ENCODE measurements at regions not wholly inside any gene's neighbourhood (a gene's known extent, or its start where the extent isn't known, plus 50 kb on each side); places are given as distances from the start of the nearest gene placed in this dataset.

DNA sequence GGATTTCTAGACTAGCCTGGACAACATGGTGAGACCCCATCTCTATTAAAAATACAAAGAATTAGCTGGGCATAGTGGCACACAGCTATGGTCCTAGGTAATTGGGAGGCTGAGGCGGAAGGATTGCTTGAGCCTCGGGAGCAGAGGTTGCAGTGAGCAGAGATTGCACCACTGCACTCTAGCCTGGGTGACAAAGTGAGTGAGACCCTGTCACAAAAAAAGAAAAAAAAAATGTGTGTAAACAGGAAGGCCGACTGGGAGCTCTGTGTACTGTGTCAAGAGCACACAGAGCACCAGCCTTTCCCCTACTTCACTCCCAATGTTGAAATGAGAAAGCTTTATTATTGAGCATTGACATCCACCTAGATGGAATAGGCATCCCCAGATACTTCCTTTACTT, 681.7 kb upstream of the FSHR start:
- H3K27me3 ChIP-seq (replicated peaks in 1 of 2; ENCODE audit: control insufficient read depth in 2 of 2, insufficient read depth in 2 of 2, low read length in 1 of 2): no peaks in the 10 kb centered on the region
- 17% methylated on average over 3 of the region's 3 CpGs for WGBS (ENCODE audit: insufficient coverage, insufficient replicate concordance, low lambda C conversion rate, missing lambda C conversion rate)
- SMC1A ChIA-PET (ENCODE audit: uncharacterized antibody, unreplicated experiment): no interaction called here
- no TSS peak for BruUV-seq (replicated peaks)
- H3K36me3 ChIP-seq (ENCODE audit: control insufficient read depth in 2 of 2, insufficient read depth in 2 of 2, low read length in 1 of 2): no peaks in the 10 kb centered on the region
- POLR2A ChIA-PET: no interaction called here
- H3K9ac ChIP-seq (ENCODE audit: control insufficient read depth, insufficient read depth, low read length): no peak overlapping the region
- intact Hi-C loops (cut with micrococcal nuclease; ENCODE audit: unreplicated experiment): no loop called here
- no peaks in the 10 kb centered on the region for H3K79me2 ChIP-seq (ENCODE audit: control insufficient read depth, insufficient read depth, low read length)
- FAIRE-seq (no peak), ATAC-seq (no peak), DNase-seq (ENCODE audit: low read depth, low spot score) (no peak)
- RAD21 ChIA-PET (ENCODE audit: unreplicated experiment): no interaction called here
- no peak overlapping the region for H3K4me3 ChIP-seq
- no peak overlapping the region for H2AFZ ChIP-seq (ENCODE audit: control insufficient read depth, low read depth, low read length)
- no peak overlapping the region for H3K4me2 ChIP-seq (ENCODE audit: control insufficient read depth, insufficient read depth)
- no peak for TF ChIP-seq SUPT20H (IDR thresholded peaks at IDR 0.05; ENCODE audit: borderline replicate concordance, control insufficient read depth, low read depth, low read length)
- H3K4me1 ChIP-seq (ENCODE audit: control insufficient read depth, insufficient read depth, low read length): no peaks in the 10 kb centered on the region
- H3K9me3 ChIP-seq (replicated peaks; ENCODE audit: control insufficient read depth, insufficient read depth, low read length): no peaks in the 10 kb centered on the region
- in situ Hi-C loops (cut with MboI): no loop called here
- H3K27ac ChIP-seq (ENCODE audit: control insufficient read depth, insufficient read depth): no peak overlapping the region
- CTCF ChIA-PET: no interaction called here
- H4K20me1 ChIP-seq (ENCODE audit: control insufficient read depth, insufficient read depth): no peaks in the 10 kb centered on the region

GRCh38 chr2:49834433-49834832, 680.1 kb upstream of the FSHR start:
- no peak for FAIRE-seq

More at GRCh38 chr2:49834433-49834832, 680.1 kb upstream of the FSHR start:
- H3K9ac ChIP-seq (ENCODE audit: control insufficient read depth, insufficient read depth, low read length): no peak overlapping the region
- H3K79me2 ChIP-seq (ENCODE audit: control insufficient read depth, insufficient read depth, low read length): no peaks in the 10 kb centered on the region
- ChIA-PET RAD21 (ENCODE audit: unreplicated experiment) (no interaction called here), CTCF (no interaction called here), SMC1A (ENCODE audit: uncharacterized antibody, unreplicated experiment) (interaction anchor here (0.9 kb wide), 1 partner anchor 14 kb away, joined by 3 read pairs; no protein-coding TSS in a partner anchor), POLR2A (no interaction called here)
- in situ Hi-C loops (cut with MboI) (no loop called here), intact Hi-C loops (cut with micrococcal nuclease; ENCODE audit: unreplicated experiment) (no loop called here)
- no peak overlapping the region for H3K4me2 ChIP-seq (ENCODE audit: control insufficient read depth, insufficient read depth)
- BruUV-seq (replicated peaks): no TSS peak
- H3K27me3 ChIP-seq (replicated peaks in 1 of 2; ENCODE audit: control insufficient read depth in 2 of 2, insufficient read depth in 2 of 2, low read length in 1 of 2): no peaks in the 10 kb centered on the region
- no peaks in the 10 kb centered on the region for H3K9me3 ChIP-seq (replicated peaks; ENCODE audit: control insufficient read depth, insufficient read depth, low read length)
- H3K4me1 ChIP-seq (ENCODE audit: control insufficient read depth, insufficient read depth, low read length): no peaks in the 10 kb centered on the region
- no peaks in the 10 kb centered on the region for H3K36me3 ChIP-seq (ENCODE audit: control insufficient read depth in 2 of 2, insufficient read depth in 2 of 2, low read length in 1 of 2)
- ATAC-seq (no peak), DNase-seq (ENCODE audit: low read depth, low spot score) (no peak)
- no peaks in the 10 kb centered on the region for H4K20me1 ChIP-seq (ENCODE audit: control insufficient read depth, insufficient read depth)
- TF ChIP-seq CHD1 (IDR thresholded peaks at IDR 0.05; ENCODE audit: low read depth, low read length): no peak
- 0% methylated on average over 1 of the region's 1 CpG for WGBS (ENCODE audit: insufficient coverage, insufficient replicate concordance, low lambda C conversion rate, missing lambda C conversion rate)
- H3K4me3 ChIP-seq: no peak overlapping the region
- no peak overlapping the region for H2AFZ ChIP-seq (ENCODE audit: control insufficient read depth, low read depth, low read length)
- no peak overlapping the region for H3K27ac ChIP-seq (ENCODE audit: control insufficient read depth, insufficient read depth)
